ENCODE measurements at regions not wholly inside any gene's neighbourhood (a gene's known extent, or its start where the extent isn't known, plus 50 kb on each side); places are given as distances from the start of the nearest gene placed in this dataset.

DNA sequence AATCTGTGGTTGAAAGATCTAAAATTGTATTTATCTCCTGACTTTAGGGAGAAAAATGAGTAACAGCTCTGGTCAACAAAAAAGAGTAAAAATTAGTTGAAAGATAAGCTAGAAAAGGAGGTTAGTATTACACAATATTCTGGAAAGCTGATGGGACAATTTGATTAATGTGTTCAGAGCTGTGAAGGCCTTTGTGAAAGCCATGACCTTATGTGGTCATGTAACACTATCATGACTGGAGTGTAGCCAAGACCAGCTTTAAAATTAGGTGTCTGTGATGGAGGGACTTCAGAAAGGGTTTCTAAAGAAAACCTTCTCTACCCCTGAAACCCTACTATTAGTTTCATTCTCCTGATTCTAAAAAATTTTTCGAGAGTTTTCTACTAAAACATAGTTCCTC is 127.2 kb downstream of the NFKBIZ start (continued):
- TF ChIP-seq TBL1XR1 (IDR thresholded peaks at IDR 0.05; ENCODE audit: low read depth, low read length) = 0 out of 2 replicates have a peak, but pooled peaks have one; percentile 10
- TF ChIP-seq SMARCA5 (IDR thresholded peaks at IDR 0.05) = no peak
- TF ChIP-seq, protein P1, sequence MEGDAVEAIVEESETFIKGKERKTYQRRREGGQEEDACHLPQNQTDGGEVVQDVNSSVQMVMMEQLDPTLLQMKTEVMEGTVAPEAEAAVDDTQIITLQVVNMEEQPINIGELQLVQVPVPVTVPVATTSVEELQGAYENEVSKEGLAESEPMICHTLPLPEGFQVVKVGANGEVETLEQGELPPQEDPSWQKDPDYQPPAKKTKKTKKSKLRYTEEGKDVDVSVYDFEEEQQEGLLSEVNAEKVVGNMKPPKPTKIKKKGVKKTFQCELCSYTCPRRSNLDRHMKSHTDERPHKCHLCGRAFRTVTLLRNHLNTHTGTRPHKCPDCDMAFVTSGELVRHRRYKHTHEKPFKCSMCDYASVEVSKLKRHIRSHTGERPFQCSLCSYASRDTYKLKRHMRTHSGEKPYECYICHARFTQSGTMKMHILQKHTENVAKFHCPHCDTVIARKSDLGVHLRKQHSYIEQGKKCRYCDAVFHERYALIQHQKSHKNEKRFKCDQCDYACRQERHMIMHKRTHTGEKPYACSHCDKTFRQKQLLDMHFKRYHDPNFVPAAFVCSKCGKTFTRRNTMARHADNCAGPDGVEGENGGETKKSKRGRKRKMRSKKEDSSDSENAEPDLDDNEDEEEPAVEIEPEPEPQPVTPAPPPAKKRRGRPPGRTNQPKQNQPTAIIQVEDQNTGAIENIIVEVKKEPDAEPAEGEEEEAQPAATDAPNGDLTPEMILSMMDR (IDR thresholded peaks at IDR 0.05 in 2 of 3, conservative IDR thresholded peaks at IDR 0.05 in 1 of 3; ENCODE audit: control insufficient read depth in 2 of 3, extremely low read depth in 1 of 3, insufficient read depth in 1 of 3, low read depth in 3 of 3, low read length in 3 of 3) = no peak

- intact Hi-C loops (cut with micrococcal nuclease; ENCODE audit: unreplicated experiment) = no loop called here
- FAIRE-seq = no peak
- ATAC-seq = no peak
- DNase-seq (ENCODE audit: low read depth, low spot score) = no peak
- ChIA-PET RAD21 (ENCODE audit: unreplicated experiment) (interaction anchor here (1.2 to 2.9 kb wide), 2 partner anchors 61 to 79 kb away, joined by 3 to 17 read pairs; no protein-coding TSS in a partner anchor), POLR2A (no interaction called here), SMC1A (ENCODE audit: uncharacterized antibody, unreplicated experiment) (interaction anchor here (1.0 to 4.1 kb wide), 6 partner anchors 7 to 246 kb away, joined by 3 to 20 read pairs (median 6); no protein-coding TSS in a partner anchor), CTCF (interaction anchor here (0.7 to 1.2 kb wide), 2 partner anchors 10 to 251 kb away, joined by 3 read pairs; no protein-coding TSS in a partner anchor)
- Histone ChIP-seq H3K27me3 (replicated peaks in 1 of 2; ENCODE audit: control insufficient read depth in 2 of 2, insufficient read depth in 2 of 2, low read length in 1 of 2) (no peaks in the 10 kb centered on the region), H3K9me3 (replicated peaks; ENCODE audit: control insufficient read depth, insufficient read depth, low read length) (no peaks in the 10 kb centered on the region; the same call in none of the 3 replicates), H3K4me1 (ENCODE audit: control insufficient read depth, insufficient read depth, low read length) (peaks cover 14% of the 10 kb centered on the region; the same call in 1 of the 2 replicates), H3K27ac (ENCODE audit: control insufficient read depth, insufficient read depth) (no peak overlapping the region), H2AFZ (ENCODE audit: control insufficient read depth, low read depth, low read length) (no peak overlapping the region), H3K4me2 (ENCODE audit: control insufficient read depth, insufficient read depth) (no peak overlapping the region), H3K36me3 (ENCODE audit: control insufficient read depth in 2 of 2, insufficient read depth in 2 of 2, low read length in 1 of 2) (no peaks in the 10 kb centered on the region; a peak in 1 of 4 replicates), H3K9ac (ENCODE audit: control insufficient read depth, insufficient read depth, low read length) (no peak overlapping the region), H3K79me2 (ENCODE audit: control insufficient read depth, insufficient read depth, low read length) (no peaks in the 10 kb centered on the region), H3K4me3 (no peak overlapping the region), H4K20me1 (ENCODE audit: control insufficient read depth, insufficient read depth) (no peaks in the 10 kb centered on the region)
- in situ Hi-C loops (cut with MboI) = no loop called here
- BruUV-seq (replicated peaks) = no TSS peak
- 26% methylated on average over 2 of the region's 2 CpGs for WGBS (ENCODE audit: insufficient coverage, insufficient replicate concordance, low lambda C conversion rate, missing lambda C conversion rate)
- TF ChIP-seq SREBF1 (IDR thresholded peaks at IDR 0.05; ENCODE audit: low read length) (no peak), FOXM1 (IDR thresholded peaks at IDR 0.05; ENCODE audit: low read depth, low read length) (no peak), PML (IDR thresholded peaks at IDR 0.05; ENCODE audit: low read length) (no peak), MYB (IDR thresholded peaks at IDR 0.05; ENCODE audit: borderline replicate concordance, low read depth, low read length) (no peak), EGR1 (IDR thresholded peaks at IDR 0.05; ENCODE audit: borderline replicate concordance in 1 of 2, low read depth in 2 of 2, low read length in 2 of 2) (no peak), TCF7 (IDR thresholded peaks at IDR 0.05; ENCODE audit: borderline replicate concordance) (no peak), GATAD2B (conservative IDR thresholded peaks at IDR 0.05; ENCODE audit: low read depth) (no peak), PAX5 (IDR thresholded peaks at IDR 0.05; ENCODE audit: borderline replicate concordance, low read depth, low read length) (no peak), RAD51 (IDR thresholded peaks at IDR 0.05) (no peak), ZNF274 (IDR thresholded peaks at IDR 0.05; ENCODE audit: insufficient read depth, insufficient read length) (no peak), HDAC6 (IDR thresholded peaks at IDR 0.05; ENCODE audit: unreplicated experiment) (no peak), EP300 (IDR thresholded peaks at IDR 0.05; ENCODE audit: borderline replicate concordance in 1 of 2, control insufficient read depth in 1 of 2, low read depth in 2 of 2, low read length in 2 of 2) (no peak), SIX5 (IDR thresholded peaks at IDR 0.05; ENCODE audit: low read depth, low read length, severe bottlenecking) (no peak), CBX5 (IDR thresholded peaks at IDR 0.05; ENCODE audit: low read depth) (no peak)
- TF ChIP-seq, protein P2, sequence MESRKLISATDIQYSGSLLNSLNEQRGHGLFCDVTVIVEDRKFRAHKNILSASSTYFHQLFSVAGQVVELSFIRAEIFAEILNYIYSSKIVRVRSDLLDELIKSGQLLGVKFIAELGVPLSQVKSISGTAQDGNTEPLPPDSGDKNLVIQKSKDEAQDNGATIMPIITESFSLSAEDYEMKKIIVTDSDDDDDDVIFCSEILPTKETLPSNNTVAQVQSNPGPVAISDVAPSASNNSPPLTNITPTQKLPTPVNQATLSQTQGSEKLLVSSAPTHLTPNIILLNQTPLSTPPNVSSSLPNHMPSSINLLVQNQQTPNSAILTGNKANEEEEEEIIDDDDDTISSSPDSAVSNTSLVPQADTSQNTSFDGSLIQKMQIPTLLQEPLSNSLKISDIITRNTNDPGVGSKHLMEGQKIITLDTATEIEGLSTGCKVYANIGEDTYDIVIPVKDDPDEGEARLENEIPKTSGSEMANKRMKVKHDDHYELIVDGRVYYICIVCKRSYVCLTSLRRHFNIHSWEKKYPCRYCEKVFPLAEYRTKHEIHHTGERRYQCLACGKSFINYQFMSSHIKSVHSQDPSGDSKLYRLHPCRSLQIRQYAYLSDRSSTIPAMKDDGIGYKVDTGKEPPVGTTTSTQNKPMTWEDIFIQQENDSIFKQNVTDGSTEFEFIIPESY (IDR thresholded peaks at IDR 0.05) = no peak
- TF ChIP-seq, protein P3, sequence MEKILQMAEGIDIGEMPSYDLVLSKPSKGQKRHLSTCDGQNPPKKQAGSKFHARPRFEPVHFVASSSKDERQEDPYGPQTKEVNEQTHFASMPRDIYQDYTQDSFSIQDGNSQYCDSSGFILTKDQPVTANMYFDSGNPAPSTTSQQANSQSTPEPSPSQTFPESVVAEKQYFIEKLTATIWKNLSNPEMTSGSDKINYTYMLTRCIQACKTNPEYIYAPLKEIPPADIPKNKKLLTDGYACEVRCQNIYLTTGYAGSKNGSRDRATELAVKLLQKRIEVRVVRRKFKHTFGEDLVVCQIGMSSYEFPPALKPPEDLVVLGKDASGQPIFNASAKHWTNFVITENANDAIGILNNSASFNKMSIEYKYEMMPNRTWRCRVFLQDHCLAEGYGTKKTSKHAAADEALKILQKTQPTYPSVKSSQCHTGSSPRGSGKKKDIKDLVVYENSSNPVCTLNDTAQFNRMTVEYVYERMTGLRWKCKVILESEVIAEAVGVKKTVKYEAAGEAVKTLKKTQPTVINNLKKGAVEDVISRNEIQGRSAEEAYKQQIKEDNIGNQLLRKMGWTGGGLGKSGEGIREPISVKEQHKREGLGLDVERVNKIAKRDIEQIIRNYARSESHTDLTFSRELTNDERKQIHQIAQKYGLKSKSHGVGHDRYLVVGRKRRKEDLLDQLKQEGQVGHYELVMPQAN (conservative IDR thresholded peaks at IDR 0.05) = no peak
Measured at GRCh38 chr3:101978348-101978747, 129.0 kb downstream of the NFKBIZ start.
